MM.1S (cell line): ENCODE measurements at regions not wholly inside any gene's neighbourhood (a gene's known extent, or its start where the extent isn't known, plus 50 kb on each side); places are given as distances from the start of the nearest gene placed in this dataset.
"Not testable (repeated sequence)": the region's sequence is repeated elsewhere in the genome, so short reads cannot be mapped to it uniquely, and the experiment has no call there.

Experiments
- DNase-seq: peaks from one replicate; pipeline ENCODE4 v3.0.0-alpha.2; 2015
- H2AFZ ChIP-seq: fragments of 300-600 bp; sonication (generic); 2 replicates; pipeline ENCODE4 v1.6.0; 2016; ENCODE audit warnings: antibody characterized with exemption, low read length
- H3F3A ChIP-seq: fragments of 300-600 bp; sonication (generic); 2 replicates; pipeline ENCODE4 v1.6.1; 2016; ENCODE audit warnings: mild to moderate bottlenecking, antibody characterized with exemption, low read length, moderate library complexity, mixed read lengths; ENCODE audit not compliant: insufficient read depth
- H3K27ac ChIP-seq: fragments of 300-600 bp; sonication (generic); 2 replicates; pipeline ENCODE4 v1.5.1; 2016; ENCODE audit warnings: mild to moderate bottlenecking, low read length
- H3K27me3 ChIP-seq: fragments of 300-600 bp; sonication (generic); replicated peaks from 2 replicates; pipeline ENCODE4 v1.6.0; 2016; ENCODE audit warnings: low read length; ENCODE audit not compliant: insufficient read depth
- H3K36me3 ChIP-seq: fragments of 300-600 bp; sonication (generic); replicated peaks from 2 replicates; pipeline ENCODE4 v1.6.1; 2016; ENCODE audit warnings: mild to moderate bottlenecking, low read length, mixed read lengths; ENCODE audit not compliant: insufficient read depth
- H3K4me1 ChIP-seq: fragments of 300-600 bp; sonication (generic); 2 replicates; pipeline ENCODE4 v1.6.1; 2016; ENCODE audit warnings: low read length, mixed read lengths
- H3K4me2 ChIP-seq: fragments of 300-600 bp; sonication (generic); 2 replicates; pipeline ENCODE4 v1.6.0; 2016; ENCODE audit warnings: low read depth, low read length
- H3K4me3 ChIP-seq: fragments of 300-600 bp; sonication (generic); 2 replicates; pipeline ENCODE4 v1.5.1; 2016; ENCODE audit warnings: low read length, mixed read lengths
- H3K79me2 ChIP-seq: fragments of 300-600 bp; sonication (generic); 2 replicates; pipeline ENCODE4 v1.6.1; 2016; ENCODE audit warnings: mixed run types, low read length, mixed read lengths
- H3K9ac ChIP-seq: fragments of 300-600 bp; sonication (generic); 2 replicates; pipeline ENCODE4 v1.6.1; 2016; ENCODE audit warnings: low read length, mixed read lengths
- H3K9me2 ChIP-seq: fragments of 300-600 bp; sonication (generic); replicated peaks from 2 replicates; pipeline ENCODE4 v1.6.1; 2016; ENCODE audit warnings: mild to moderate bottlenecking, low read length, mixed read lengths; ENCODE audit not compliant: insufficient read depth
- H3K9me3 ChIP-seq: fragments of 300-600 bp; sonication (generic); replicated peaks from 2 replicates; pipeline ENCODE4 v1.6.1; 2016; ENCODE audit warnings: mild to moderate bottlenecking, low read length, mixed read lengths; ENCODE audit not compliant: insufficient read depth
- H4K20me1 ChIP-seq: fragments of 300-600 bp; sonication (generic); 2 replicates; pipeline ENCODE4 v1.6.1; 2016; ENCODE audit warnings: mild to moderate bottlenecking, low read length, moderate library complexity, mixed read lengths; ENCODE audit not compliant: insufficient read depth
- EZH2 ChIP-seq: fragments of 300-600 bp; sonication (generic); optimal IDR thresholded peaks from 2 replicates; pipeline ENCODE3; 2017; ENCODE audit warnings: low read depth, mild to moderate bottlenecking, antibody characterized with exemption, low read length, mixed read lengths
- EZH2phosphoT487 ChIP-seq: fragments of 300-600 bp; sonication (generic); IDR thresholded peaks from 2 replicates; pipeline ENCODE4 v1.6.1; 2018; ENCODE audit warnings: antibody characterized with exemption, low read length
- TF ChIP-seq, protein P1 (sequence below): fragments of 300-600 bp; sonication (generic); IDR thresholded peaks from 2 replicates; pipeline ENCODE4 v1.5.1; 2016; ENCODE audit warnings: antibody characterized with exemption, low read length, mixed read lengths

DNA sequence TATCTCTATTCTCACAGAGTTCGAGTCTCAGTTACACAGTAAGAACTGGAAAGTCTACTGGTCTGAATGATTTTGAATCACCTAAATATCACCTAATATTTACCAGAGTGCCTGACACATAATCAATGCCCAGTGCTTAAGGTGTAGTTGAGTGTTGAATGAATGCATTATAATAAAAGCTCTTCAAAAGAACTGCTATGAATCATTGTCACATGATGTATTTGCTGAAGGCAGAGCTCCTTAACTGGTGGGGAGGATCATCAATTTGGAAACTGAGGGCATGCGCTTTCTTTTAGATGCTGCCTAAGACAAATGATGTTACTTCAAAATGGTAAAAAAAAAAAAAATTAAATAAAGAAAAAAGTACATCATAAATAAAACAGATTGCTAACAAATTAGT is 359.4 kb upstream of the KIF2B start:
- no peak for DNase-seq
- no peak overlapping the region for H3K27ac ChIP-seq
- H3K9me2 ChIP-seq, result no peaks in the 10 kb centered on the region
- H2AFZ ChIP-seq, result no peak overlapping the region
- no peaks in the 10 kb centered on the region for H4K20me1 ChIP-seq
- H3K36me3 ChIP-seq, result no peaks in the 10 kb centered on the region
- H3K9ac ChIP-seq, result no peak overlapping the region
- TF ChIP-seq EZH2 (no peak), EZH2phosphoT487 (no peak)
- TF ChIP-seq, protein P1, sequence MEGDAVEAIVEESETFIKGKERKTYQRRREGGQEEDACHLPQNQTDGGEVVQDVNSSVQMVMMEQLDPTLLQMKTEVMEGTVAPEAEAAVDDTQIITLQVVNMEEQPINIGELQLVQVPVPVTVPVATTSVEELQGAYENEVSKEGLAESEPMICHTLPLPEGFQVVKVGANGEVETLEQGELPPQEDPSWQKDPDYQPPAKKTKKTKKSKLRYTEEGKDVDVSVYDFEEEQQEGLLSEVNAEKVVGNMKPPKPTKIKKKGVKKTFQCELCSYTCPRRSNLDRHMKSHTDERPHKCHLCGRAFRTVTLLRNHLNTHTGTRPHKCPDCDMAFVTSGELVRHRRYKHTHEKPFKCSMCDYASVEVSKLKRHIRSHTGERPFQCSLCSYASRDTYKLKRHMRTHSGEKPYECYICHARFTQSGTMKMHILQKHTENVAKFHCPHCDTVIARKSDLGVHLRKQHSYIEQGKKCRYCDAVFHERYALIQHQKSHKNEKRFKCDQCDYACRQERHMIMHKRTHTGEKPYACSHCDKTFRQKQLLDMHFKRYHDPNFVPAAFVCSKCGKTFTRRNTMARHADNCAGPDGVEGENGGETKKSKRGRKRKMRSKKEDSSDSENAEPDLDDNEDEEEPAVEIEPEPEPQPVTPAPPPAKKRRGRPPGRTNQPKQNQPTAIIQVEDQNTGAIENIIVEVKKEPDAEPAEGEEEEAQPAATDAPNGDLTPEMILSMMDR, result no peak
- H3K9me3 ChIP-seq, result no peaks in the 10 kb centered on the region
- H3K4me3 ChIP-seq, result no peak overlapping the region
- H3K4me1 ChIP-seq, result no peaks in the 10 kb centered on the region
- H3K4me2 ChIP-seq, result no peak overlapping the region
- H3K79me2 ChIP-seq, result no peaks in the 10 kb centered on the region
- H3K27me3 ChIP-seq, result no peaks in the 10 kb centered on the region
- H3F3A ChIP-seq, result no peaks in the 10 kb centered on the region

DNA sequence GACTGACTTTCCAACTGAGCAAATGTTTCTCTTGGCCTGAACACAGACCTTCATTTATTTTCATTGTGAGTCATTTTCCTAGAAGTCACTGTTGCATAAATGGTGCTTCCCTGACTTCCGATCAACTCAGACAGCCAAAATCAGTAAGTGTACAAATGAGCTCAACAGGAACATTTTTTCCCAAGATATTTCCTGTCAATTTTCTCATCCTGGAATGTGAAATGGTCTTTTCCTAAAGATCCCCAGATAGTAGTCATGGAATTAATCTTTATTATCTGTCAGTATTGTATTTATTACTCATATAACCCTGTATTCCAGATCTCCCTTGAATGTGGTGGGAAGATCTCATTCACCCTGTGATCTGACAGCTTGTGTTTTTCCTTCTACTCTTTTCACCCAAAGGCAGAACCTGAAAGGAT is 360.3 kb upstream of the KIF2B start:
- Histone ChIP-seq H3K4me3 (no peak overlapping the region), H3F3A (no peaks in the 10 kb centered on the region), H3K9me2 (no peaks in the 10 kb centered on the region), H3K4me2 (no peak overlapping the region), H3K4me1 (no peaks in the 10 kb centered on the region), H3K79me2 (no peaks in the 10 kb centered on the region), H4K20me1 (no peaks in the 10 kb centered on the region), H2AFZ (no peak overlapping the region), H3K36me3 (no peaks in the 10 kb centered on the region), H3K27me3 (no peaks in the 10 kb centered on the region), H3K9ac (no peak overlapping the region), H3K9me3 (no peaks in the 10 kb centered on the region), H3K27ac (no peak overlapping the region)
- TF ChIP-seq EZH2, result no peak
- TF ChIP-seq, protein P1, result no peak
- no peak for TF ChIP-seq EZH2phosphoT487
- no peak for DNase-seq

DNA sequence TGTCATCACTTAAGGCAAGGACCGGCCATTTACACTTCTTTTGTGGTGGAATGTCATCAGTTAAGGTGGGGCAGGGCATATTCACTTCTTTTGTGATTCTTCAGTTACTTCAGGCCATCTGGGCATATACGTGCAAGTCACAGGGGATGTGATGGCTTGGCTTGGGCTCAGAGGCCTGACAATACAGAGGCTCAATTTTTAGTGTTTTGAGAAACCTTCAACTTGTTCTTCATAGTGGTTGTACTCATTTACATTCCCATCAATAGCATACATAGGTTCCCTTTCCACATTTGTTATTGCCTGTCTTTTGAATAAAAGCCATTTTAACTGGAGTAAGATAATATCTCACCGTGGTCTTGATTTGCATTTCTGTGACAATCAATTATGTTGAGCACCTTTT is 366.8 kb upstream of the KIF2B start:
- H3K4me1 ChIP-seq, H3K9ac ChIP-seq, H4K20me1 ChIP-seq, H2AFZ ChIP-seq, DNase-seq, H3K9me3 ChIP-seq, H3K36me3 ChIP-seq, H3F3A ChIP-seq, H3K4me3 ChIP-seq, H3K27me3 ChIP-seq, H3K27ac ChIP-seq, H3K79me2 ChIP-seq, H3K9me2 ChIP-seq, H3K4me2 ChIP-seq: not testable (repeated sequence)

DNA sequence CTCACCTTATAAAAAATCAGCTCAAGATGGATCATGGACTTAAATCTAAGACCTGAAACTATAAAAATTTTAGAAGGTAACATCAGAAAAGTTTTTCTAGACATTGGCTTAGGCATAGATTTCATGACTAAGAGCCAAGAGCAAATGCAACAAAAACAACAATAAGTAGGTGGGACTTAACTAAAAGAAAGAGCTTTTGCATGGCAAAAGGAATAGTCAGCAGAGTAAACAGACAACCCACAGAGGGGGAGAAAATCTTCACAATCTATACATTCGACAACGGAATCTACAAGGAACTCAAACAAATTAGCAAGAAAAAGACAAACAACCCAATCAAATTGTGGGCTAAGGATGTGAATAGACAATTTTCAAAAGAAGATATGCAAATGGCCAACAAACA is 368.4 kb upstream of the KIF2B start:
- H3K79me2 ChIP-seq, result no peaks in the 10 kb centered on the region
- H3K4me2 ChIP-seq, result no peak overlapping the region
- no peaks in the 10 kb centered on the region for H3K36me3 ChIP-seq
- no peaks in the 10 kb centered on the region for H3F3A ChIP-seq
- no peaks in the 10 kb centered on the region for H4K20me1 ChIP-seq
- H3K9me3 ChIP-seq, result no peaks in the 10 kb centered on the region
- no peak overlapping the region for H3K4me3 ChIP-seq
- H3K27ac ChIP-seq, result no peak overlapping the region
- DNase-seq, result no peak
- no peak overlapping the region for H2AFZ ChIP-seq
- no peaks in the 10 kb centered on the region for H3K9me2 ChIP-seq
- no peak for TF ChIP-seq EZH2
- no peak for TF ChIP-seq EZH2phosphoT487
- TF ChIP-seq, protein P1, result no peak
- H3K9ac ChIP-seq, result no peak overlapping the region
- no peaks in the 10 kb centered on the region for H3K4me1 ChIP-seq
- no peaks in the 10 kb centered on the region for H3K27me3 ChIP-seq
